Stimulated activated naive CD8-positive, alpha-beta T cell treated with anti-CD3 and anti-CD28 coated beads, Interleukin-15, amount 100 ng/mL, for 72 hours (primary cell): ENCODE measurements at regions not wholly inside any gene's neighbourhood (a gene's known extent, or its start where the extent isn't known, plus 50 kb on each side); places are given as distances from the start of the nearest gene placed in this dataset.
"Not testable (repeated sequence)": the region's sequence is repeated elsewhere in the genome, so short reads cannot be mapped to it uniquely, and the experiment has no call there.

Experiments used
- ATAC-seq: fragments of 150-1000 bp; cut with Tn5 transposase; 2 replicates; pipeline ENCODE4 v1.10.0; 2021; ENCODE audit warnings: mild to moderate bottlenecking, moderate library complexity
- DNase-seq, 2 donors: peaks; one replicate each; pipeline ENCODE4 v3.0.0; 2021 to 2022
- H3K27ac Mint-ChIP-seq, 2 donors: one replicate each; pipeline ENCODE4 v1.8.0; 2022; ENCODE audit warnings: mild to moderate bottlenecking in 2 of 2, mixed read lengths in 2 of 2, moderate library complexity in 2 of 2
- H3K27me3 Mint-ChIP-seq: one replicate; pipeline ENCODE4 v1.8.0; 2022; ENCODE audit warnings: mixed read lengths
- H3K4me1 Mint-ChIP-seq: one replicate; pipeline ENCODE4 v1.8.0; 2022; ENCODE audit warnings: mild to moderate bottlenecking, mixed read lengths
- H3K4me3 Mint-ChIP-seq, 2 donors: one replicate each; pipeline ENCODE4 v1.8.0; 2022; ENCODE audit warnings: mild to moderate bottlenecking in 2 of 2, mixed read lengths in 2 of 2, moderate library complexity in 1 of 2
- H3K9me3 Mint-ChIP-seq, 2 donors: one replicate each; pipeline ENCODE4 v1.8.0; 2022; ENCODE audit warnings: mixed read lengths in 2 of 2

- Mint-ChIP-seq H3K27ac (peak overlapping the region in 1 of 2 donors; percentile 72), H3K9me3 (peaks cover under 1 to 1% of the 10 kb centered on the region in 2 donors), H3K4me3 (peak overlapping the region in 1 of 2 donors; percentile 38), H3K4me1 (no peaks in the 10 kb centered on the region), H3K27me3 (peaks cover 68% of the 10 kb centered on the region)
- ATAC-seq (no peak), DNase-seq (no peak)
Measured at GRCh38 chr10:42177077-42177792, 461.1 kb downstream of the ZNF33B start.

GRCh38 chr10:42150428-42151061, 487.8 kb downstream of the ZNF33B start:
- Mint-ChIP-seq H3K4me1 (no peaks in the 10 kb centered on the region), H3K4me3 (no peak overlapping the region), H3K27me3 (peaks cover 10% of the 10 kb centered on the region), H3K27ac (no peak overlapping the region), H3K9me3 (peaks cover 11 to 29% of the 10 kb centered on the region in 2 donors)
- no peak for DNase-seq
- ATAC-seq = no peak

GRCh38 chr10:42149722-42150427, 488.5 kb downstream of the ZNF33B start:
- Mint-ChIP-seq H3K9me3 (peaks cover 8 to 24% of the 10 kb centered on the region in 2 donors), H3K4me3 (no peak overlapping the region), H3K4me1 (no peaks in the 10 kb centered on the region), H3K27me3 (peaks cover 10% of the 10 kb centered on the region), H3K27ac (peak overlapping the region in 1 of 2 donors; percentile 63)
- ATAC-seq = no peak
- no peak for DNase-seq

- no peaks in the 10 kb centered on the region for H3K4me1 Mint-ChIP-seq
- peaks cover 10% of the 10 kb centered on the region for H3K27me3 Mint-ChIP-seq
- peaks cover 13 to 31% of the 10 kb centered on the region in 2 donors for H3K9me3 Mint-ChIP-seq
- DNase-seq (no peak), ATAC-seq (no peak)
- peak overlapping the region in 1 of 2 donors; percentile 63 for H3K27ac Mint-ChIP-seq
- no peak overlapping the region for H3K4me3 Mint-ChIP-seq
Measured at GRCh38 chr10:42149027-42149700, 489.2 kb downstream of the ZNF33B start.

GRCh38 chr10:42146165-42146564, 492.2 kb downstream of the ZNF33B start:
- H3K27me3 Mint-ChIP-seq, ATAC-seq, DNase-seq, H3K4me3 Mint-ChIP-seq, H3K4me1 Mint-ChIP-seq, H3K27ac Mint-ChIP-seq: not testable (repeated sequence)
- H3K9me3 Mint-ChIP-seq = peaks cover 23 to 49% of the 10 kb centered on the region in 2 donors

- DNase-seq, H3K4me3 Mint-ChIP-seq, H3K27me3 Mint-ChIP-seq, H3K27ac Mint-ChIP-seq, H3K4me1 Mint-ChIP-seq, ATAC-seq: not testable (repeated sequence)
- H3K9me3 Mint-ChIP-seq = peaks cover 15 to 27% of the 10 kb centered on the region in 2 donors
Measured at GRCh38 chr10:42138023-42138422, 500.3 kb downstream of the ZNF33B start.

GRCh38 chr10:42113158-42113450, 525.3 kb downstream of the ZNF33B start:
- no peak for ATAC-seq
- no peak overlapping the region for H3K4me3 Mint-ChIP-seq
- peak overlapping the region in 1 of 2 donors; percentile 7 for H3K27ac Mint-ChIP-seq
- no peaks in the 10 kb centered on the region for H3K4me1 Mint-ChIP-seq
- peaks cover 0 to 6% of the 10 kb centered on the region in 2 donors for H3K9me3 Mint-ChIP-seq
- DNase-seq = no peak
- no peaks in the 10 kb centered on the region for H3K27me3 Mint-ChIP-seq

GRCh38 chr10:42112331-42113157, 525.8 kb downstream of the ZNF33B start:
- Mint-ChIP-seq H3K27me3 (no peaks in the 10 kb centered on the region), H3K4me1 (no peaks in the 10 kb centered on the region), H3K27ac (no peak overlapping the region), H3K9me3 (peaks cover 0 to 6% of the 10 kb centered on the region in 2 donors), H3K4me3 (no peak overlapping the region)
- ATAC-seq = no peak
- no peak for DNase-seq

GRCh38 chr10:42111661-42112330, 526.6 kb downstream of the ZNF33B start:
- H3K27me3 Mint-ChIP-seq = no peaks in the 10 kb centered on the region
- peaks cover 0 to 6% of the 10 kb centered on the region in 2 donors for H3K9me3 Mint-ChIP-seq
- ATAC-seq (no peak), DNase-seq (no peak)
- H3K4me1 Mint-ChIP-seq = no peaks in the 10 kb centered on the region
- H3K27ac Mint-ChIP-seq = no peak overlapping the region
- no peak overlapping the region for H3K4me3 Mint-ChIP-seq

GRCh38 chr10:42111076-42111475, 527.3 kb downstream of the ZNF33B start:
- H3K4me3 Mint-ChIP-seq = no peak overlapping the region
- peak overlapping the region in 1 of 2 donors; percentile 95 for H3K27ac Mint-ChIP-seq
- peaks cover 4 to 6% of the 10 kb centered on the region in 2 donors for H3K9me3 Mint-ChIP-seq
- DNase-seq = no peak
- H3K27me3 Mint-ChIP-seq = no peaks in the 10 kb centered on the region
- no peak for ATAC-seq
- no peaks in the 10 kb centered on the region for H3K4me1 Mint-ChIP-seq
